SU-DHL-6 (cell line): ENCODE measurements at regions not wholly inside any gene's neighbourhood (a gene's known extent, or its start where the extent isn't known, plus 50 kb on each side); places are given as distances from the start of the nearest gene placed in this dataset.

Experiments used
- CTCF ChIP-seq: fragments of 200-600 bp; sonication (generic); IDR thresholded peaks from one replicate; pipeline ENCODE4 v1.5.1; 2017; ENCODE audit warnings: antibody characterized with exemption, mild to moderate bottlenecking, low read length, moderate library complexity; ENCODE audit not compliant: insufficient read depth, poor library complexity, severe bottlenecking
- EZH2phosphoT487 ChIP-seq: fragments of 200-600 bp; sonication (generic), shearing (Covaris generic); conservative IDR thresholded peaks from 2 replicates; pipeline ENCODE4 v1.6.1; 2018; ENCODE audit warnings: mild to moderate bottlenecking, antibody characterized with exemption, low read length, moderate library complexity, mixed read lengths

- TF ChIP-seq CTCF (no peak), EZH2phosphoT487 (no peak)
These were observed 73.9 kb upstream of the ANKH start for GRCh38 chr5:14945450-14945849.
